ENCODE measurements at regions not wholly inside any gene's neighbourhood (a gene's known extent, or its start where the extent isn't known, plus 50 kb on each side); places are given as distances from the start of the nearest gene placed in this dataset.

- no peak for ATAC-seq (ENCODE audit: low FRiP score)
- Histone ChIP-seq H3K4me3 (ENCODE audit: low read length in 2 of 2) (no peak overlapping the region), H3K27ac (ENCODE audit: low read depth in 1 of 2, low read length in 2 of 2) (no peak overlapping the region), H3K4me1 (ENCODE audit: control insufficient read depth in 1 of 2, insufficient read depth in 2 of 2, low read length in 2 of 2) (no peaks in the 10 kb centered on the region), H3K36me3 (ENCODE audit: control insufficient read depth in 1 of 2, insufficient read depth in 2 of 2, low read length in 1 of 2) (no peaks in the 10 kb centered on the region), H3K27me3 (ENCODE audit: control insufficient read depth in 1 of 2, insufficient read depth in 2 of 2, low read length in 1 of 2) (no peaks in the 10 kb centered on the region), H3K9me3 (ENCODE audit: control insufficient read depth, low read length) (no peaks in the 10 kb centered on the region)
- WGBS, 2 donors, result 37% methylated on average over 5 of the region's 5 CpGs
- DNase-seq, result no peak
- intact Hi-C loops (cut with DNase I), result no loop called here
Observed at GRCh38 chr1:209266590-209267205, 316.8 kb upstream of the CAMK1G start.

GRCh38 chr1:209267968-209268367 lies 315.5 kb upstream of the CAMK1G start:
- no peaks in the 10 kb centered on the region for H3K36me3 ChIP-seq (ENCODE audit: control insufficient read depth in 1 of 2, insufficient read depth in 2 of 2, low read length in 1 of 2)
- no peaks in the 10 kb centered on the region for H3K9me3 ChIP-seq (ENCODE audit: control insufficient read depth, low read length)
- no peaks in the 10 kb centered on the region for H3K4me1 ChIP-seq (ENCODE audit: control insufficient read depth in 1 of 2, insufficient read depth in 2 of 2, low read length in 2 of 2)
- H3K27me3 ChIP-seq (ENCODE audit: control insufficient read depth in 1 of 2, insufficient read depth in 2 of 2, low read length in 1 of 2), result no peaks in the 10 kb centered on the region
- ATAC-seq (ENCODE audit: low FRiP score), result no peak
- intact Hi-C loops (cut with DNase I), result no loop called here
- no peak for DNase-seq
- no peak overlapping the region for H3K4me3 ChIP-seq (ENCODE audit: low read length in 2 of 2)
- 91 to 92% methylated on average over 2 of the region's 2 CpGs for WGBS, 2 donors
- no peak overlapping the region for H3K27ac ChIP-seq (ENCODE audit: low read depth in 1 of 2, low read length in 2 of 2)

- H3K9me3 ChIP-seq (ENCODE audit: control insufficient read depth, low read length), result no peaks in the 10 kb centered on the region
- H3K4me3 ChIP-seq (ENCODE audit: low read length in 2 of 2), result no peak overlapping the region
- WGBS, 2 donors, result 54 to 59% methylated on average over 1 of the region's 1 CpG
- no peaks in the 10 kb centered on the region for H3K36me3 ChIP-seq (ENCODE audit: control insufficient read depth in 1 of 2, insufficient read depth in 2 of 2, low read length in 1 of 2)
- no peaks in the 10 kb centered on the region for H3K4me1 ChIP-seq (ENCODE audit: control insufficient read depth in 1 of 2, insufficient read depth in 2 of 2, low read length in 2 of 2)
- intact Hi-C loops (cut with DNase I), result no loop called here
- no peak for DNase-seq
- no peak for ATAC-seq (ENCODE audit: low FRiP score)
- H3K27me3 ChIP-seq (ENCODE audit: control insufficient read depth in 1 of 2, insufficient read depth in 2 of 2, low read length in 1 of 2), result no peaks in the 10 kb centered on the region
- H3K27ac ChIP-seq (ENCODE audit: low read depth in 1 of 2, low read length in 2 of 2), result no peak overlapping the region
Observed at GRCh38 chr1:209268479-209268878, 315.0 kb upstream of the CAMK1G start.

GRCh38 chr1:209276321-209276720 lies 307.2 kb upstream of the CAMK1G start:
- Histone ChIP-seq H3K4me3 (ENCODE audit: low read length in 2 of 2) (no peak overlapping the region), H3K27ac (ENCODE audit: low read depth in 1 of 2, low read length in 2 of 2) (no peak overlapping the region), H3K27me3 (ENCODE audit: control insufficient read depth in 1 of 2, insufficient read depth in 2 of 2, low read length in 1 of 2) (no peaks in the 10 kb centered on the region), H3K4me1 (ENCODE audit: control insufficient read depth in 1 of 2, insufficient read depth in 2 of 2, low read length in 2 of 2) (no peaks in the 10 kb centered on the region), H3K36me3 (ENCODE audit: control insufficient read depth in 1 of 2, insufficient read depth in 2 of 2, low read length in 1 of 2) (no peaks in the 10 kb centered on the region), H3K9me3 (ENCODE audit: control insufficient read depth, low read length) (peaks cover 2% of the 10 kb centered on the region)
- ATAC-seq (ENCODE audit: low FRiP score) (no peak), DNase-seq (no peak)
- intact Hi-C loops (cut with DNase I), result no loop called here
- WGBS, 2 donors, result 78 to 80% methylated on average over 3 of the region's 3 CpGs

- no peak overlapping the region for H3K27ac ChIP-seq (ENCODE audit: low read depth in 1 of 2, low read length in 2 of 2)
- no peaks in the 10 kb centered on the region for H3K27me3 ChIP-seq (ENCODE audit: control insufficient read depth in 1 of 2, insufficient read depth in 2 of 2, low read length in 1 of 2)
- H3K36me3 ChIP-seq (ENCODE audit: control insufficient read depth in 1 of 2, insufficient read depth in 2 of 2, low read length in 1 of 2), result no peaks in the 10 kb centered on the region
- DNase-seq (no peak), ATAC-seq (ENCODE audit: low FRiP score) (no peak)
- 83 to 85% methylated on average over 1 of the region's 1 CpG for WGBS, 2 donors
- H3K4me3 ChIP-seq (ENCODE audit: low read length in 2 of 2), result no peak overlapping the region
- intact Hi-C loops (cut with DNase I), result no loop called here
- H3K9me3 ChIP-seq (ENCODE audit: control insufficient read depth, low read length), result peaks cover 2% of the 10 kb centered on the region
- H3K4me1 ChIP-seq (ENCODE audit: control insufficient read depth in 1 of 2, insufficient read depth in 2 of 2, low read length in 2 of 2), result no peaks in the 10 kb centered on the region
Observed at GRCh38 chr1:209277662-209278061, 305.9 kb upstream of the CAMK1G start.

GRCh38 chr1:209291715-209292114 lies 291.8 kb upstream of the CAMK1G start:
- Histone ChIP-seq H3K4me3 (ENCODE audit: low read length in 2 of 2) (no peak overlapping the region), H3K36me3 (ENCODE audit: control insufficient read depth in 1 of 2, insufficient read depth in 2 of 2, low read length in 1 of 2) (no peaks in the 10 kb centered on the region), H3K27ac (ENCODE audit: low read depth in 1 of 2, low read length in 2 of 2) (no peak overlapping the region), H3K9me3 (ENCODE audit: control insufficient read depth, low read length) (no peaks in the 10 kb centered on the region), H3K4me1 (ENCODE audit: control insufficient read depth in 1 of 2, insufficient read depth in 2 of 2, low read length in 2 of 2) (no peaks in the 10 kb centered on the region), H3K27me3 (ENCODE audit: control insufficient read depth in 1 of 2, insufficient read depth in 2 of 2, low read length in 1 of 2) (peaks cover 0 to 1% of the 10 kb centered on the region in 2 donors)
- 4 to 9% methylated on average over 1 of the region's 1 CpG for WGBS, 2 donors
- DNase-seq (no peak), ATAC-seq (ENCODE audit: low FRiP score) (no peak)
- intact Hi-C loops (cut with DNase I), result no loop called here

GRCh38 chr1:209302779-209303568 lies 280.5 kb upstream of the CAMK1G start:
- Histone ChIP-seq H3K9me3 (ENCODE audit: control insufficient read depth, low read length) (peaks cover 1% of the 10 kb centered on the region), H3K27ac (ENCODE audit: low read depth in 1 of 2, low read length in 2 of 2) (no peak overlapping the region), H3K36me3 (ENCODE audit: control insufficient read depth in 1 of 2, insufficient read depth in 2 of 2, low read length in 1 of 2) (no peaks in the 10 kb centered on the region), H3K27me3 (ENCODE audit: control insufficient read depth in 1 of 2, insufficient read depth in 2 of 2, low read length in 1 of 2) (no peaks in the 10 kb centered on the region), H3K4me1 (ENCODE audit: control insufficient read depth in 1 of 2, insufficient read depth in 2 of 2, low read length in 2 of 2) (no peaks in the 10 kb centered on the region), H3K4me3 (ENCODE audit: low read length in 2 of 2) (no peak overlapping the region)
- DNase-seq (no peak), ATAC-seq (ENCODE audit: low FRiP score) (no peak)
- intact Hi-C loops (cut with DNase I), result no loop called here
- WGBS, 2 donors, result 73 to 79% methylated on average over 7 of the region's 7 CpGs

GRCh38 chr1:209304166-209304565 lies 279.3 kb upstream of the CAMK1G start:
- 69 to 81% methylated on average over 3 of the region's 3 CpGs for WGBS, 2 donors
- DNase-seq (no peak), ATAC-seq (ENCODE audit: low FRiP score) (no peak)
- no peaks in the 10 kb centered on the region for H3K27me3 ChIP-seq (ENCODE audit: control insufficient read depth in 1 of 2, insufficient read depth in 2 of 2, low read length in 1 of 2)
- H3K36me3 ChIP-seq (ENCODE audit: control insufficient read depth in 1 of 2, insufficient read depth in 2 of 2, low read length in 1 of 2), result no peaks in the 10 kb centered on the region
- H3K9me3 ChIP-seq (ENCODE audit: control insufficient read depth, low read length), result peaks cover 1% of the 10 kb centered on the region
- H3K27ac ChIP-seq (ENCODE audit: low read depth in 1 of 2, low read length in 2 of 2), result no peak overlapping the region
- no peaks in the 10 kb centered on the region for H3K4me1 ChIP-seq (ENCODE audit: control insufficient read depth in 1 of 2, insufficient read depth in 2 of 2, low read length in 2 of 2)
- intact Hi-C loops (cut with DNase I), result no loop called here
- no peak overlapping the region for H3K4me3 ChIP-seq (ENCODE audit: low read length in 2 of 2)
